Neuronal stem cell (in vitro differentiated cells): ENCODE measurements at regions not wholly inside any gene's neighbourhood (a gene's known extent, or its start where the extent isn't known, plus 50 kb on each side); places are given as distances from the start of the nearest gene placed in this dataset.
"Not testable (repeated sequence)": the region's sequence is repeated elsewhere in the genome, so short reads cannot be mapped to it uniquely, and the experiment has no call there.

Experiments used
- DNase-seq: peaks from one replicate; pipeline ENCODE4 v3.0.0-alpha.2; 2013; ENCODE audit warnings: low spot score
- H2AFZ ChIP-seq: one replicate; pipeline ENCODE4 v1.6.1; 2013; ENCODE audit warnings: mild to moderate bottlenecking, low read length, inconsistent platforms
- H2AK5ac ChIP-seq: 2 replicates; pipeline ENCODE4 v1.6.1; 2013; ENCODE audit warnings: low read depth, mild to moderate bottlenecking, inconsistent platforms, low read length, moderate library complexity, mixed read lengths
- H2BK120ac ChIP-seq: 2 replicates; pipeline ENCODE4 v1.6.1; 2013; ENCODE audit warnings: low read depth, mild to moderate bottlenecking, inconsistent platforms, low read length, moderate library complexity, mixed read lengths
- H2BK12ac ChIP-seq: one replicate; pipeline ENCODE4 v1.6.1; 2013; ENCODE audit warnings: low read length, inconsistent platforms
- H2BK15ac ChIP-seq: 2 replicates; pipeline ENCODE4 v1.6.1; 2013; ENCODE audit warnings: mild to moderate bottlenecking, low read length, inconsistent platforms, mixed read lengths
- H2BK5ac ChIP-seq: one replicate; pipeline ENCODE4 v1.6.1; 2013; ENCODE audit warnings: inconsistent platforms, mild to moderate bottlenecking, low read length, moderate library complexity
- H3K14ac ChIP-seq: one replicate; pipeline ENCODE4 v1.6.1; 2013; ENCODE audit warnings: low read length, inconsistent platforms
- H3K18ac ChIP-seq: 2 replicates; pipeline ENCODE4 v1.6.1; 2013; ENCODE audit warnings: low read length, inconsistent platforms
- H3K23ac ChIP-seq: 2 replicates; pipeline ENCODE4 v1.6.1; 2013; ENCODE audit warnings: low read depth, mild to moderate bottlenecking, mixed read lengths, low read length, inconsistent platforms; ENCODE audit not compliant: poor library complexity
- H3K27ac ChIP-seq: replicated peaks from 3 replicates; pipeline ENCODE4 v1.5.1; 2013; ENCODE audit warnings: low read length, inconsistent platforms
- H3K27me3 ChIP-seq, 3 experiments: 2 replicates each; pipeline ENCODE4 v1.6.1; 2013; ENCODE audit warnings: low read length in 3 of 3, mild to moderate bottlenecking in 2 of 3, inconsistent platforms in 1 of 3, low read depth in 1 of 3, mixed read lengths in 1 of 3, moderate library complexity in 1 of 3; ENCODE audit not compliant: control insufficient read depth in 3 of 3, insufficient read depth in 3 of 3
- H3K36me3 ChIP-seq, 2 donors: replicated peaks in 1 of 2; 2 replicates each; pipeline ENCODE4 v1.6.1; 2013; ENCODE audit warnings: low read length in 2 of 2; ENCODE audit not compliant: control insufficient read depth in 2 of 2, insufficient read depth in 2 of 2
- H3K4ac ChIP-seq: 2 replicates; pipeline ENCODE4 v1.6.1; 2013; ENCODE audit warnings: inconsistent platforms, mild to moderate bottlenecking, low read length, moderate library complexity
- H3K4me1 ChIP-seq, 2 donors: 1 replicate in 1 of 2; 2 replicates in 1 of 2; pipeline ENCODE4 v1.6.1; 2013; ENCODE audit warnings: low read length in 2 of 2, low read depth in 1 of 2; ENCODE audit not compliant: control insufficient read depth in 2 of 2, insufficient read depth in 1 of 2
- H3K4me2 ChIP-seq: one replicate; pipeline ENCODE4 v1.6.1; 2013; ENCODE audit warnings: mild to moderate bottlenecking, low read length, inconsistent platforms; ENCODE audit not compliant: insufficient read depth, poor library complexity, severe bottlenecking
- H3K4me3 ChIP-seq, 2 donors: 2 replicates each; pipeline ENCODE4 v1.5.1; 2013; ENCODE audit warnings: low read length in 2 of 2, mild to moderate bottlenecking in 2 of 2, inconsistent platforms in 1 of 2, moderate library complexity in 1 of 2
- H3K79me1 ChIP-seq: one replicate; pipeline ENCODE4 v1.6.1; 2013; ENCODE audit warnings: low read depth, mild to moderate bottlenecking, inconsistent platforms, low read length, moderate library complexity
- H3K9ac ChIP-seq: one replicate; pipeline ENCODE4 v1.6.1; 2013; ENCODE audit warnings: mild to moderate bottlenecking, low read depth, low read length, inconsistent platforms; ENCODE audit not compliant: poor library complexity
- H3K9me3 ChIP-seq, 2 donors: replicated peaks in 1 of 2; 2 replicates each; pipeline versions ENCODE3 to v1.6.1; 2013; ENCODE audit warnings: low read length in 2 of 2, mild to moderate bottlenecking in 2 of 2, inconsistent platforms in 1 of 2, low read depth in 1 of 2, mixed read lengths in 1 of 2, moderate library complexity in 1 of 2; ENCODE audit not compliant: control insufficient read depth in 2 of 2, insufficient read depth in 1 of 2
- H4K8ac ChIP-seq: one replicate; pipeline ENCODE4 v1.6.1; 2013; ENCODE audit warnings: low read depth, mild to moderate bottlenecking, inconsistent platforms, low read length, moderate library complexity
- H4K91ac ChIP-seq: one replicate; pipeline ENCODE4 v1.6.1; 2013; ENCODE audit warnings: low read length, low read depth, mild to moderate bottlenecking, inconsistent platforms; ENCODE audit not compliant: poor library complexity
- WGBS, 2 donors: extraction: QIAGEN DNeasy Blood & Tissue Kit; methylation state at CpG; one replicate each; pipeline ENCODE4 v1.1.7; 2013; ENCODE audit warnings: missing lambda C conversion rate in 2 of 2, mixed read lengths in 1 of 2; ENCODE audit not compliant: insufficient read length in 2 of 2, insufficient replicate concordance in 1 of 2; ENCODE audit errors: extremely low coverage in 2 of 2; 5-methylcytosine and 5-hydroxymethylcytosine counted together

DNA sequence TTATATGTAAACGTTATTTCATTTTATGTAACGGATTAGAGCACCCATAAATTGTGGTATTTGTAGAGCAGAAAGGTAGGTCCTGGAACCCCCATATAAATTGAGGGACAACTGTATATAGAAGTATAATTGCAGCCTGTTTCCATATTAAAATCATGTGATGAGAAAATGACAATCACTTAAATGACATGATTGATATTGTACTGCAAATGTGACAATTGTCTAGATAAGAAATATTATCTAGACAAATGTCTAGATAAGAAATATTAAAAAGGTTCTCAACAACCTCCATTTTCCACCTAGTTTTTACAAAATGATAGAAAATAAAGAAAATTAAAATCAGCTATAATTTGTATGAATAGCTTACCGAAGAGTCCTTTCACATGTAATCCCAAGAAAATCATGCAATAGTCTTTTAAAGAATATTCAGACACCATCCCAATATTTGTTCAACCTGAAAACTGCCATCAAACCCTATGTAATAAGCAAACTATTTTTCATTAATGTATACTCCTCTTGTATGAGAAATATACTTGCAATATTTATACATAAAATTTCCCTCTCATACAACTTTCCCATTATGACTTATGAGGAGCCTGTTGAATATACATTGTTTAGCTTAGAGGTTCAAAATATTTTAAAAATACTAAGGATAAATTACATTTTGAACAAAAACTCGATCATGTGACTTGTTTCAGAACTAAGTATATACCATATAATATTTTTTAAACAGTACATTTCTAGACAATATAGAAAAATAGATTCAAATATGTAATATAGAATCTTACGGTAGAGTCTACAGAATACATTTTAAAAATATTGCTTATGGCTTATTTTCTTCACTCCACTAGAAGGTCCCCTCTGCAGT is 153.2 kb downstream of the CRPPA start:
- Histone ChIP-seq H3K4ac (no peak overlapping the region), H3K27me3 (no peaks in the 10 kb centered on the region), H3K4me2 (no peak overlapping the region), H3K36me3 (no peaks in the 10 kb centered on the region), H3K14ac (no peak overlapping the region), H4K8ac (no peak overlapping the region), H2BK15ac (no peak overlapping the region), H3K27ac (no peak overlapping the region), H2BK120ac (no peak overlapping the region), H3K9ac (no peak overlapping the region), H3K4me1 (peaks cover 0 to 3% of the 10 kb centered on the region in 2 donors), H3K9me3 (no peaks in the 10 kb centered on the region), H4K91ac (no peak overlapping the region), H2AK5ac (no peak overlapping the region), H2BK12ac (no peak overlapping the region), H2BK5ac (no peak overlapping the region), H3K23ac (no peak overlapping the region), H3K18ac (no peak overlapping the region), H3K79me1 (no peaks in the 10 kb centered on the region), H2AFZ (no peak overlapping the region), H3K4me3 (no peak overlapping the region)
- WGBS, 2 donors, result no CpG with 5 or more reads among the region's 5 CpGs
- DNase-seq, result no peak

DNA sequence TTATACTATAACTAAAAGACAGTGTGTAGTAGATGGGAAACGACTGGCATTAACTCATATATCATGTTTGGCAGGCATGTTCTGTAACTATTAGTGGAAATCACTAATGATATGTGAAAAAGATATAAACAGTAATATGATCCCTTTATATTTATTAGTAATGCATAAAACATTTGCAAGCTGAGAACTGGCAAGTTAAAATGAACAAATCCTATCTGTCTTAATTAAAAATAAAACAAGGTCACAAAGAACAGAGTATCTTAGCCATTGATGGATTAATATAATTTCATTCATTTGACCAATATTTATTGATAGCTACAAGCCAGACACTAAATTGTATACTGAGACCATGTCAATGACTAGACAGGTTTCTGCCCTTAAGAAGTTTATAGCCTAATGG is 154.5 kb downstream of the CRPPA start:
- no peak overlapping the region for H3K4me2 ChIP-seq
- WGBS, 2 donors, result no CpG with 5 or more reads among the region's 1 CpG
- H3K4me1 ChIP-seq, result no peaks in the 10 kb centered on the region
- no peaks in the 10 kb centered on the region for H3K79me1 ChIP-seq
- H3K4ac ChIP-seq, result no peak overlapping the region
- no peak overlapping the region for H3K18ac ChIP-seq
- H3K9me3 ChIP-seq, result no peaks in the 10 kb centered on the region
- H3K36me3 ChIP-seq, result no peaks in the 10 kb centered on the region
- no peaks in the 10 kb centered on the region for H3K27me3 ChIP-seq
- H3K14ac ChIP-seq, result no peak overlapping the region
- DNase-seq, result no peak
- no peak overlapping the region for H4K8ac ChIP-seq
- H3K27ac ChIP-seq, result no peak overlapping the region
- no peak overlapping the region for H2BK120ac ChIP-seq
- H2AFZ ChIP-seq, result no peak overlapping the region
- no peak overlapping the region for H3K23ac ChIP-seq
- no peak overlapping the region for H2BK5ac ChIP-seq
- H3K9ac ChIP-seq, result no peak overlapping the region
- H4K91ac ChIP-seq, result no peak overlapping the region
- H3K4me3 ChIP-seq, result no peak overlapping the region
- H2BK12ac ChIP-seq, result no peak overlapping the region
- no peak overlapping the region for H2BK15ac ChIP-seq
- no peak overlapping the region for H2AK5ac ChIP-seq

- H3K18ac ChIP-seq, H2BK12ac ChIP-seq, H3K27me3 ChIP-seq, H3K9ac ChIP-seq, H4K91ac ChIP-seq, H3K36me3 ChIP-seq, H3K4me2 ChIP-seq, H2BK120ac ChIP-seq, H3K4me1 ChIP-seq, H3K4ac ChIP-seq, H3K14ac ChIP-seq, H4K8ac ChIP-seq, H3K9me3 ChIP-seq, H3K79me1 ChIP-seq, H3K4me3 ChIP-seq, H3K23ac ChIP-seq, H2AK5ac ChIP-seq, DNase-seq, H2AFZ ChIP-seq, H3K27ac ChIP-seq, H2BK5ac ChIP-seq, H2BK15ac ChIP-seq: not testable (repeated sequence)
- no CpG with 5 or more reads among the region's 9 CpGs for WGBS, 2 donors
Observed at GRCh38 chr7:16266470-16266869, 154.9 kb downstream of the CRPPA start.

GRCh38 chr7:16265863-16266458 is 155.4 kb downstream of the CRPPA start:
- no peak overlapping the region for H2BK12ac ChIP-seq
- peak overlapping the region; percentile 31 for H3K14ac ChIP-seq
- no peak overlapping the region for H2BK15ac ChIP-seq
- H3K4ac ChIP-seq, result no peak overlapping the region
- no peaks in the 10 kb centered on the region for H3K4me1 ChIP-seq
- H3K4me3 ChIP-seq, result no peak overlapping the region
- H3K4me2 ChIP-seq, result no peak overlapping the region
- no peaks in the 10 kb centered on the region for H3K9me3 ChIP-seq
- H3K18ac ChIP-seq, result no peak overlapping the region
- DNase-seq, result no peak
- WGBS, 2 donors, result no CpG with 5 or more reads among the region's 3 CpGs
- H4K91ac ChIP-seq, result no peak overlapping the region
- H2BK120ac ChIP-seq, result no peak overlapping the region
- no peak overlapping the region for H3K9ac ChIP-seq
- no peak overlapping the region for H2BK5ac ChIP-seq
- H4K8ac ChIP-seq, result no peak overlapping the region
- no peak overlapping the region for H3K27ac ChIP-seq
- H3K27me3 ChIP-seq, result no peaks in the 10 kb centered on the region
- no peak overlapping the region for H3K23ac ChIP-seq
- no peaks in the 10 kb centered on the region for H3K36me3 ChIP-seq
- H2AFZ ChIP-seq, result no peak overlapping the region
- no peak overlapping the region for H2AK5ac ChIP-seq
- H3K79me1 ChIP-seq, result no peaks in the 10 kb centered on the region
